ENCODE measurements at regions not wholly inside any gene's neighbourhood (a gene's known extent, or its start where the extent isn't known, plus 50 kb on each side); places are given as distances from the start of the nearest gene placed in this dataset.

DNA sequence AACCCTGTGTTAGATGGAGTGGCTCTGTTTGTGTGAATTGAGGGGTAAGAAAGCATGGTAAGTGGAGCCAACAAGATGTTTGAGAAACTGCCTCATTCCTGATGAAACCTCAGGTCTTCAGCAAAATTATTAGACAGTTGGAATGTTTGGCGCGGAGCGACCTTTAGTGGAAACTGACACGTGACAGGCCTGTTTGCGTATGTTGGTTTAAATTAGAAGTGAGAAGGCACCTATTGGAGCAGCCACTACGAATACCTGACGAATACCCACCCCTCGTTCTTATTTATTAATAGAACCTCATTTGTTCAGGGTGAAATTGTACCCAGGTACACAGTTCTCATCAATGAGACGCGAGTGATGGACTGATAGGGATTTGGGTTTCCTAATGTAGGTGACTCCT lies 63.2 kb upstream of the MIR17HG start:
- H2AK5ac ChIP-seq (ENCODE audit: low read depth, low read length) = no peak overlapping the region
- DNase-seq (no peak), ATAC-seq (ENCODE audit: low read depth) (no peak)
- no peak overlapping the region for H3K4me2 ChIP-seq (ENCODE audit: low read depth, low read length)
- no peak overlapping the region for H3K27ac ChIP-seq (ENCODE audit: insufficient read depth, low read length)
- intact Hi-C loops (cut with micrococcal nuclease) = no loop called here
- H3K9me1 ChIP-seq (ENCODE audit: insufficient read depth, low read length) = no peaks in the 10 kb centered on the region
- no peak overlapping the region for H2BK120ac ChIP-seq (ENCODE audit: low read depth, low read length)
- H4K91ac ChIP-seq (ENCODE audit: insufficient read depth, low read depth, low read length) = no peak overlapping the region
- no peak overlapping the region for H2AK9ac ChIP-seq (replicated peaks; ENCODE audit: low read depth, low read length, poor library complexity)
- H3K79me1 ChIP-seq (ENCODE audit: low read depth in 1 of 2, low read length in 2 of 2) = no peaks in the 10 kb centered on the region
- ChIA-PET POLR2A (ENCODE audit: unreplicated experiment) (no interaction called here), CTCF (no interaction called here)
- no TSS peak for BruUV-seq (replicated peaks)
- H4K8ac ChIP-seq (ENCODE audit: low read depth in 2 of 2, low read length in 2 of 2) = no peak overlapping the region
- TF ChIP-seq FOS (IDR thresholded peaks at IDR 0.05; ENCODE audit: low read depth, low read length) (no peak), CHD1 (IDR thresholded peaks at IDR 0.05; ENCODE audit: low read depth, low read length) (no peak), SMC3 (IDR thresholded peaks at IDR 0.05; ENCODE audit: low read depth, low read length) (no peak), MAFK (IDR thresholded peaks at IDR 0.05; ENCODE audit: low read depth, low read length) (no peak), NFE2L2 (IDR thresholded peaks at IDR 0.05; ENCODE audit: low read depth, low read length) (no peak), MAZ (IDR thresholded peaks at IDR 0.05; ENCODE audit: borderline replicate concordance, low read depth, low read length) (no peak), RCOR1 (IDR thresholded peaks at IDR 0.05; ENCODE audit: insufficient replicate concordance, low read length) (no peak), MXI1 (IDR thresholded peaks at IDR 0.05; ENCODE audit: borderline replicate concordance, low read depth, low read length) (no peak), POLR2A (IDR thresholded peaks at IDR 0.05; ENCODE audit: low read depth, low read length) (no peak), BHLHE40 (IDR thresholded peaks at IDR 0.05; ENCODE audit: low read depth, low read length) (no peak), CEBPB (IDR thresholded peaks at IDR 0.05; ENCODE audit: low read depth, low read length) (no peak), RFX5 (IDR thresholded peaks at IDR 0.05; ENCODE audit: low read depth, low read length) (no peak), RAD21 (IDR thresholded peaks at IDR 0.05; ENCODE audit: low read length) (no peak)
- TF ChIP-seq, protein P1, sequence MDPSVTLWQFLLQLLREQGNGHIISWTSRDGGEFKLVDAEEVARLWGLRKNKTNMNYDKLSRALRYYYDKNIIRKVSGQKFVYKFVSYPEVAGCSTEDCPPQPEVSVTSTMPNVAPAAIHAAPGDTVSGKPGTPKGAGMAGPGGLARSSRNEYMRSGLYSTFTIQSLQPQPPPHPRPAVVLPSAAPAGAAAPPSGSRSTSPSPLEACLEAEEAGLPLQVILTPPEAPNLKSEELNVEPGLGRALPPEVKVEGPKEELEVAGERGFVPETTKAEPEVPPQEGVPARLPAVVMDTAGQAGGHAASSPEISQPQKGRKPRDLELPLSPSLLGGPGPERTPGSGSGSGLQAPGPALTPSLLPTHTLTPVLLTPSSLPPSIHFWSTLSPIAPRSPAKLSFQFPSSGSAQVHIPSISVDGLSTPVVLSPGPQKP (IDR thresholded peaks at IDR 0.05; ENCODE audit: borderline replicate concordance, low read depth, low read length) = no peak
- TF ChIP-seq, protein P2, sequence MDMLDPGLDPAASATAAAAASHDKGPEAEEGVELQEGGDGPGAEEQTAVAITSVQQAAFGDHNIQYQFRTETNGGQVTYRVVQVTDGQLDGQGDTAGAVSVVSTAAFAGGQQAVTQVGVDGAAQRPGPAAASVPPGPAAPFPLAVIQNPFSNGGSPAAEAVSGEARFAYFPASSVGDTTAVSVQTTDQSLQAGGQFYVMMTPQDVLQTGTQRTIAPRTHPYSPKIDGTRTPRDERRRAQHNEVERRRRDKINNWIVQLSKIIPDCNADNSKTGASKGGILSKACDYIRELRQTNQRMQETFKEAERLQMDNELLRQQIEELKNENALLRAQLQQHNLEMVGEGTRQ (IDR thresholded peaks at IDR 0.05; ENCODE audit: low read depth, low read length) = no peak
- TF ChIP-seq, protein P3, sequence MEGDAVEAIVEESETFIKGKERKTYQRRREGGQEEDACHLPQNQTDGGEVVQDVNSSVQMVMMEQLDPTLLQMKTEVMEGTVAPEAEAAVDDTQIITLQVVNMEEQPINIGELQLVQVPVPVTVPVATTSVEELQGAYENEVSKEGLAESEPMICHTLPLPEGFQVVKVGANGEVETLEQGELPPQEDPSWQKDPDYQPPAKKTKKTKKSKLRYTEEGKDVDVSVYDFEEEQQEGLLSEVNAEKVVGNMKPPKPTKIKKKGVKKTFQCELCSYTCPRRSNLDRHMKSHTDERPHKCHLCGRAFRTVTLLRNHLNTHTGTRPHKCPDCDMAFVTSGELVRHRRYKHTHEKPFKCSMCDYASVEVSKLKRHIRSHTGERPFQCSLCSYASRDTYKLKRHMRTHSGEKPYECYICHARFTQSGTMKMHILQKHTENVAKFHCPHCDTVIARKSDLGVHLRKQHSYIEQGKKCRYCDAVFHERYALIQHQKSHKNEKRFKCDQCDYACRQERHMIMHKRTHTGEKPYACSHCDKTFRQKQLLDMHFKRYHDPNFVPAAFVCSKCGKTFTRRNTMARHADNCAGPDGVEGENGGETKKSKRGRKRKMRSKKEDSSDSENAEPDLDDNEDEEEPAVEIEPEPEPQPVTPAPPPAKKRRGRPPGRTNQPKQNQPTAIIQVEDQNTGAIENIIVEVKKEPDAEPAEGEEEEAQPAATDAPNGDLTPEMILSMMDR (conservative IDR thresholded peaks at IDR 0.05; ENCODE audit: low read depth, low read length) = no peak
- no peaks in the 10 kb centered on the region for H3K4me1 ChIP-seq (ENCODE audit: control insufficient read depth, insufficient read depth, low read length)
- in situ Hi-C loops (cut with MboI; ENCODE audit: low sequenced_read_pairs) = no loop called here
- H3K4ac ChIP-seq (ENCODE audit: low read depth, low read length) = no peak overlapping the region
- H2BK20ac ChIP-seq (ENCODE audit: low read depth, low read length) = no peak overlapping the region
- H3K9me3 ChIP-seq (ENCODE audit: control insufficient read depth, insufficient read depth, low read length) = no peaks in the 10 kb centered on the region
- H2BK5ac ChIP-seq (ENCODE audit: low read depth, low read length, poor library complexity, severe bottlenecking) = no peak overlapping the region
- dilution Hi-C loops (cut with HindIII; ENCODE audit: low sequenced_read_pairs, unreplicated experiment) = no loop called here
- no peaks in the 10 kb centered on the region for H3K27me3 ChIP-seq (ENCODE audit: control insufficient read depth, insufficient read depth, low read length)
- no peak overlapping the region for H3K18ac ChIP-seq (ENCODE audit: low read depth, low read length)
- no peak overlapping the region for H3K56ac ChIP-seq (ENCODE audit: extremely low read depth, insufficient read depth, low read length)
- H4K20me1 ChIP-seq (ENCODE audit: insufficient read depth, low read length) = no peaks in the 10 kb centered on the region
- no peak overlapping the region for H2BK15ac ChIP-seq (ENCODE audit: low read depth, low read length)
- no peaks in the 10 kb centered on the region for H3K36me3 ChIP-seq (ENCODE audit: control insufficient read depth, insufficient read depth, low read length)
- H4K5ac ChIP-seq (ENCODE audit: low read depth, low read length) = no peak overlapping the region
- H2AFZ ChIP-seq (replicated peaks; ENCODE audit: low read length, poor library complexity) = no peak overlapping the region
- no peak overlapping the region for H3K14ac ChIP-seq (replicated peaks; ENCODE audit: low read depth, low read length)
- no peak overlapping the region for H3K23ac ChIP-seq (ENCODE audit: low read depth, low read length)
- no peak overlapping the region for H3K9ac ChIP-seq (ENCODE audit: low read depth, low read length)
- no CpG with 5 or more reads among the region's 10 CpGs for WGBS, 2 experiments (ENCODE audit: extremely low coverage in 2 of 2, insufficient read length in 1 of 2)
- H3K4me3 ChIP-seq (ENCODE audit: insufficient read depth, low read depth, low read length) = no peak overlapping the region

Data from IMR-90 (cell line).